ENCODE measurements at regions not wholly inside any gene's neighbourhood (a gene's known extent, or its start where the extent isn't known, plus 50 kb on each side); places are given as distances from the start of the nearest gene placed in this dataset.

DNA sequence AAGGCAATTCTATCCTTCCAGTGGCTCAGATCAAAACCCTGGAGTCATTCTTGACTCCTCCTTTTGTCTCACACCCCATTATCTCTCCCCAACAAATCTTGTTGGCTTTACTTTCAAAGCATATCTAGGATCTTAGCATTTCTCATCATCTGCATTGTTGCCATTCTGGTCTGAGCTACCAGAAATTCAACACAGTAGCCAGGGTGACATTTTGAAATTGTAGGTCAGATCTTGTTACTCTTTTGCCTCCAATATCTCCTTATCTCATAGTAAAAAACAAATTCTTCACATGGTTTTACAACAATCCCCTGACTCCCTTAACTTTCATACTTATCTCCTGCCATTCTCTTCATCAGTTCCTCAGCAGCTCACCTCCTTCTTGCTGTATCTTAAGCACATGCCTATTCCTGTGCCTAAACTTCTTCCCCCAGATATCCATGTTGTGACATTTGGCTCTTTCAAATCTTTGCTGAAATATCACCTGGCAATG, 115.8 kb downstream of the KLF5 start:
- no peak for TF ChIP-seq POLR2AphosphoS5 (IDR thresholded peaks at IDR 0.05)
- TF ChIP-seq, protein P1, sequence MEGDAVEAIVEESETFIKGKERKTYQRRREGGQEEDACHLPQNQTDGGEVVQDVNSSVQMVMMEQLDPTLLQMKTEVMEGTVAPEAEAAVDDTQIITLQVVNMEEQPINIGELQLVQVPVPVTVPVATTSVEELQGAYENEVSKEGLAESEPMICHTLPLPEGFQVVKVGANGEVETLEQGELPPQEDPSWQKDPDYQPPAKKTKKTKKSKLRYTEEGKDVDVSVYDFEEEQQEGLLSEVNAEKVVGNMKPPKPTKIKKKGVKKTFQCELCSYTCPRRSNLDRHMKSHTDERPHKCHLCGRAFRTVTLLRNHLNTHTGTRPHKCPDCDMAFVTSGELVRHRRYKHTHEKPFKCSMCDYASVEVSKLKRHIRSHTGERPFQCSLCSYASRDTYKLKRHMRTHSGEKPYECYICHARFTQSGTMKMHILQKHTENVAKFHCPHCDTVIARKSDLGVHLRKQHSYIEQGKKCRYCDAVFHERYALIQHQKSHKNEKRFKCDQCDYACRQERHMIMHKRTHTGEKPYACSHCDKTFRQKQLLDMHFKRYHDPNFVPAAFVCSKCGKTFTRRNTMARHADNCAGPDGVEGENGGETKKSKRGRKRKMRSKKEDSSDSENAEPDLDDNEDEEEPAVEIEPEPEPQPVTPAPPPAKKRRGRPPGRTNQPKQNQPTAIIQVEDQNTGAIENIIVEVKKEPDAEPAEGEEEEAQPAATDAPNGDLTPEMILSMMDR (IDR thresholded peaks at IDR 0.05): no peak
- no peak for TF ChIP-seq POLR2A (IDR thresholded peaks at IDR 0.05; ENCODE audit: low read depth)
- TF ChIP-seq EP300 (IDR thresholded peaks at IDR 0.05): no peak

DNA sequence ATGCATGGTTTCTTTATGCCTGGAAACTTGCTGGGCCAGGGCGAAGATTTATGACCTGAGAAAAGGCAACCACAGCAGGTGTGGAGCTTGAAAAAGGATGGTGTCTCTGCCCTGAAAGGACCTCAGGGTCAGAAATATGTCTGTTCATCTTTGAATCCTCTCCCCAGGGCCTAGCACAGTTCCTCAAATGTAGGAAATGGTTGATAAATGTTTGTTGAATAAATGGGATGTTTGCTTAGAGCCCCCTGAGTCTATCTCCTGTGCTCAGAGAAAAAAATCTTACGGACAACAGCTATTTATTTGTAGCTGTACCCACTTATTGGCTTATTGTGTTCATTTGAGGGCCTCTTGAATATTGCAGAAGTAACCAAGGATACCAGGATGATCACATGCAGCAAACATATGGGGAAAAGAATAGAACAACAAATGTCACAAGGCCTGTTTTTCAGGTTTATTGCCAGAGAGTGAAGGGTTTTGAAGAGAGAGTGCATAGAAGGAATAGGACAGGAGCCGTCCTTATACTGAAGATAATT, 114.5 kb downstream of the KLF5 start:
- 92% methylated on average over 3 of the region's 3 CpGs for WGBS

More for the DNA sequence above, 115.8 kb downstream of the KLF5 start:
- Histone ChIP-seq H3K9me3 (no peaks in the 10 kb centered on the region), H3K4me1 (no peaks in the 10 kb centered on the region), H3K27me3 (no peaks in the 10 kb centered on the region), H3K36me3 (no peaks in the 10 kb centered on the region), H3K27ac (replicated peaks in 1 of 4) (no peak overlapping the region), H3K4me3 (no peak overlapping the region)
- intact Hi-C loops (cut with DNase I): no loop called here
- no peak for DNase-seq (ENCODE audit: extremely low spot score)

DNA sequence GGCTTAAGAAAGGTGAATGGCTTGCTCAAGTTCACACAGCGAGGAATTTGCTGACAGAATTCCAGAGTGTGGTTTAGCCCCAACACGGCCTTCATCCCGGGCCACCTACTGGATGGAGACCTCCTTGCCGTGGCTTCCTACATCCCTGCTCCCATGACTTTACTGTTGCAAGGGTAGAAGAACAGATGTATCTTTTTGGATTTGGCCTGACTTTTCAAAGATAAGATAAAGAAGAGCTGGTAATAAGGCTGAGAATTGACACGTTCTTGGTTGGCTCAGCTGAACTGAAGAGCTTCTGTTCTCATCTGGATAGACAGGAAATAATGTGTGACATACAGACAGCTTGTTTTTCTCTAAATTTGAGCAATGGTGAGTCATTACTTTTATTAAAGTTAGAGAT, 113.1 kb downstream of the KLF5 start:
- 70% methylated on average over 5 of the region's 5 CpGs for WGBS
- H3K27ac ChIP-seq (replicated peaks in 1 of 4): no peak overlapping the region
- TF ChIP-seq POLR2A (IDR thresholded peaks at IDR 0.05; ENCODE audit: low read depth): no peak
- TF ChIP-seq EP300 (IDR thresholded peaks at IDR 0.05): no peak
- TF ChIP-seq, protein P1 (IDR thresholded peaks at IDR 0.05): no peak
- TF ChIP-seq POLR2AphosphoS5 (IDR thresholded peaks at IDR 0.05): no peak
- DNase-seq (ENCODE audit: extremely low spot score): no peak
- intact Hi-C loops (cut with DNase I): no loop called here
- H3K27me3 ChIP-seq: no peaks in the 10 kb centered on the region
- no peak overlapping the region for H3K4me3 ChIP-seq
- H3K36me3 ChIP-seq: no peaks in the 10 kb centered on the region
- H3K9me3 ChIP-seq: no peaks in the 10 kb centered on the region
- H3K4me1 ChIP-seq: no peaks in the 10 kb centered on the region

More for the DNA sequence above, 114.5 kb downstream of the KLF5 start:
- no peak for DNase-seq (ENCODE audit: extremely low spot score)
- Histone ChIP-seq H3K9me3 (no peaks in the 10 kb centered on the region), H3K27ac (replicated peaks in 1 of 4) (no peak overlapping the region), H3K4me3 (no peak overlapping the region), H3K36me3 (no peaks in the 10 kb centered on the region), H3K27me3 (no peaks in the 10 kb centered on the region), H3K4me1 (no peaks in the 10 kb centered on the region)
- TF ChIP-seq EP300 (IDR thresholded peaks at IDR 0.05) (no peak), POLR2A (IDR thresholded peaks at IDR 0.05; ENCODE audit: low read depth) (no peak), POLR2AphosphoS5 (IDR thresholded peaks at IDR 0.05) (no peak)
- TF ChIP-seq, protein P1 (IDR thresholded peaks at IDR 0.05): no peak
- intact Hi-C loops (cut with DNase I): no loop called here

DNA sequence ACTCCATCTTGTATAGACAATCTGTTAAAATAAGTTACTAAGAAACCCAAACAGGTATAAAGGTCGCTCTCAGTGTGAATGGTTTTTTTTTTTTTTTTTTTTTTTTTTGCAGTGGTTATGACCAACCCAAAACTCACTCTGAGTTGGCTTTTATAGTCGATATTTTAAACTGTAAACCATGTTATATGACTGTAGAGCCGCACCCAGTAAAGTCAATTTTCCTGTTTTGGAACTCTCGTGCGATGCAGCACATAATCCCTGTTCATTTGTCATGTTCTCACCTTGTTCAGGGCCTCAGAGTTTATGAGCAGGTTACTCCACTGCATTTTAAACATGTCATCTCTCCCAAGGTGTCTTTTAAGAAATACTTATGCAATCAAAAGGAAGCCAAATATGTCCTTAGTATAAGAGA, 112.5 kb downstream of the KLF5 start:
- H3K4me3 ChIP-seq: no peak overlapping the region
- intact Hi-C loops (cut with DNase I): no loop called here
- no peaks in the 10 kb centered on the region for H3K4me1 ChIP-seq
- H3K27me3 ChIP-seq: no peaks in the 10 kb centered on the region
- H3K9me3 ChIP-seq: no peaks in the 10 kb centered on the region
- no peak for DNase-seq (ENCODE audit: extremely low spot score)
- 70% methylated on average over 5 of the region's 5 CpGs for WGBS
- TF ChIP-seq POLR2AphosphoS5 (IDR thresholded peaks at IDR 0.05) (no peak), POLR2A (IDR thresholded peaks at IDR 0.05; ENCODE audit: low read depth) (no peak), EP300 (IDR thresholded peaks at IDR 0.05) (no peak)
- TF ChIP-seq, protein P1 (IDR thresholded peaks at IDR 0.05): no peak
- H3K36me3 ChIP-seq: no peaks in the 10 kb centered on the region
- H3K27ac ChIP-seq (replicated peaks in 1 of 4): no peak overlapping the region

DNA sequence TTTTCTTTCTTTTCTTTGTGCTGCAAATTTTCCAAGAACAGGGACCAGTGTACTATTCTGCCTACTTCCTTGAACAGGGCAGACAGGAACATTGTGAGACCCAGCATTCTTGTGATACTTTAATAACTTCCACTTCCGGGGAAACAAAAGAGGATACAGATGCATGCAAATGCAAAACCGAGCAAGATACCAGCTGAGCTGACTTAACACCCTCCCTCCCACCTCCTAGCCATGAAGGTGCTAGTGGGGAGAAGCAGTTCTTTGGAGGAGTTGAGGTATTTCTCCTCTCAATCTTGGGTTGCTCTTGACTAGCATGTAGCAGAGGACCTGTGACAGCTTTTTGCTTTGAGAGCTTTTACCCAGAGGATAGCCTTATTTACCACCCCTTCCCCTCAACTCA, 111.2 kb downstream of the KLF5 start:
- DNase-seq (ENCODE audit: extremely low spot score): no peak
- Histone ChIP-seq H3K4me1 (no peaks in the 10 kb centered on the region), H3K4me3 (no peak overlapping the region), H3K9me3 (no peaks in the 10 kb centered on the region), H3K27ac (replicated peaks in 1 of 4) (no peak overlapping the region), H3K36me3 (no peaks in the 10 kb centered on the region), H3K27me3 (no peaks in the 10 kb centered on the region)
- TF ChIP-seq EP300 (IDR thresholded peaks at IDR 0.05): no peak
- TF ChIP-seq POLR2AphosphoS5 (IDR thresholded peaks at IDR 0.05): no peak
- TF ChIP-seq, protein P1 (IDR thresholded peaks at IDR 0.05): no peak
- no peak for TF ChIP-seq POLR2A (IDR thresholded peaks at IDR 0.05; ENCODE audit: low read depth)
- intact Hi-C loops (cut with DNase I): no loop called here
- WGBS: 29% methylated on average over 2 of the region's 2 CpGs

Measured in esophagus muscularis mucosa (tissue), 4 donors.